CD4-positive, alpha-beta memory T cell (primary cell): ENCODE measurements at regions not wholly inside any gene's neighbourhood (a gene's known extent, or its start where the extent isn't known, plus 50 kb on each side); places are given as distances from the start of the nearest gene placed in this dataset.
"Not testable (repeated sequence)": the region's sequence is repeated elsewhere in the genome, so short reads cannot be mapped to it uniquely, and the experiment has no call there.

Experiments used
- CTCF ChIA-PET: fragments of 350-600 bp; sonication (Branson Sonifier 250); formaldehyde crosslinking; loops from one replicate; lab custom pipeline; 2021; ENCODE audit warnings: inconsistent platforms; ENCODE audit not compliant: partially characterized antibody; lab: Charles Lee
- POLR2A ChIA-PET: fragments of 350-600 bp; sonication (Branson Sonifier 250); formaldehyde crosslinking; loops from one replicate; lab custom pipeline; 2021; ENCODE audit not compliant: partially characterized antibody; lab: Charles Lee
- DNase-seq, 5 donors: peaks; one replicate each; pipeline versions ENCODE4 v3.0.0 to v3.0.0-alpha.2; 2020 to 2022; ENCODE audit warnings: mixed read lengths in 1 of 5
- H3K27ac ChIP-seq: one replicate; pipeline ENCODE4 v1.7.0; 2013; ENCODE audit warnings: low read depth, low read length
- H3K27me3 ChIP-seq: 2 replicates; pipeline ENCODE4 v1.7.0; 2013; ENCODE audit warnings: mild to moderate bottlenecking, low read length, moderate library complexity; ENCODE audit not compliant: insufficient read depth
- H3K36me3 ChIP-seq: 2 replicates; pipeline ENCODE4 v1.7.0; 2013; ENCODE audit warnings: mild to moderate bottlenecking, low read length, moderate library complexity; ENCODE audit not compliant: insufficient read depth
- H3K4me1 ChIP-seq: 2 replicates; pipeline ENCODE4 v1.7.0; 2013; ENCODE audit warnings: mild to moderate bottlenecking, low read length, moderate library complexity; ENCODE audit not compliant: insufficient read depth
- H3K4me3 ChIP-seq, 2 donors: one replicate each; pipeline ENCODE4 v1.7.0; 2013; ENCODE audit warnings: low read length in 2 of 2, mild to moderate bottlenecking in 1 of 2
- H3K9me3 ChIP-seq, 2 donors: one replicate each; pipeline ENCODE4 v1.7.0; 2013; ENCODE audit warnings: low read length in 2 of 2, control low read depth in 1 of 2; ENCODE audit not compliant: control insufficient read depth in 1 of 2
- H3K27ac Mint-ChIP-seq, 7 donors: one replicate each; pipeline ENCODE4 v1.8.0; 2020 to 2021; ENCODE audit warnings: mixed read lengths in 7 of 7, mild to moderate bottlenecking in 6 of 7, inconsistent platforms in 3 of 7, moderate library complexity in 3 of 7
- H3K27me3 Mint-ChIP-seq, 2 donors: one replicate each; pipeline ENCODE4 v1.8.0; 2020 to 2021; ENCODE audit warnings: mixed read lengths in 2 of 2
- H3K36me3 Mint-ChIP-seq, 2 donors: one replicate each; pipeline ENCODE4 v1.8.0; 2020 to 2021; ENCODE audit warnings: mixed read lengths in 2 of 2, inconsistent platforms in 1 of 2, mild to moderate bottlenecking in 1 of 2
- H3K4me1 Mint-ChIP-seq, 4 donors: one replicate each; pipeline ENCODE4 v1.8.0; 2020 to 2021; ENCODE audit warnings: mixed read lengths in 4 of 4, mild to moderate bottlenecking in 1 of 4
- H3K4me3 Mint-ChIP-seq, 8 donors: one replicate each; pipeline ENCODE4 v1.8.0; 2020 to 2021; ENCODE audit warnings: mixed read lengths in 8 of 8, mild to moderate bottlenecking in 7 of 8, moderate library complexity in 6 of 8, inconsistent platforms in 3 of 8
- H3K9me3 Mint-ChIP-seq, 8 donors: one replicate each; pipeline ENCODE4 v1.8.0; 2020 to 2021; ENCODE audit warnings: mixed read lengths in 8 of 8, mild to moderate bottlenecking in 5 of 8, inconsistent platforms in 3 of 8, moderate library complexity in 1 of 8
- intact Hi-C: fragments of 100-400 bp; cut with micrococcal nuclease; formaldehyde crosslinking; loops from one replicate; pipeline ENCODE4 v1.15.1; 2023

DNA sequence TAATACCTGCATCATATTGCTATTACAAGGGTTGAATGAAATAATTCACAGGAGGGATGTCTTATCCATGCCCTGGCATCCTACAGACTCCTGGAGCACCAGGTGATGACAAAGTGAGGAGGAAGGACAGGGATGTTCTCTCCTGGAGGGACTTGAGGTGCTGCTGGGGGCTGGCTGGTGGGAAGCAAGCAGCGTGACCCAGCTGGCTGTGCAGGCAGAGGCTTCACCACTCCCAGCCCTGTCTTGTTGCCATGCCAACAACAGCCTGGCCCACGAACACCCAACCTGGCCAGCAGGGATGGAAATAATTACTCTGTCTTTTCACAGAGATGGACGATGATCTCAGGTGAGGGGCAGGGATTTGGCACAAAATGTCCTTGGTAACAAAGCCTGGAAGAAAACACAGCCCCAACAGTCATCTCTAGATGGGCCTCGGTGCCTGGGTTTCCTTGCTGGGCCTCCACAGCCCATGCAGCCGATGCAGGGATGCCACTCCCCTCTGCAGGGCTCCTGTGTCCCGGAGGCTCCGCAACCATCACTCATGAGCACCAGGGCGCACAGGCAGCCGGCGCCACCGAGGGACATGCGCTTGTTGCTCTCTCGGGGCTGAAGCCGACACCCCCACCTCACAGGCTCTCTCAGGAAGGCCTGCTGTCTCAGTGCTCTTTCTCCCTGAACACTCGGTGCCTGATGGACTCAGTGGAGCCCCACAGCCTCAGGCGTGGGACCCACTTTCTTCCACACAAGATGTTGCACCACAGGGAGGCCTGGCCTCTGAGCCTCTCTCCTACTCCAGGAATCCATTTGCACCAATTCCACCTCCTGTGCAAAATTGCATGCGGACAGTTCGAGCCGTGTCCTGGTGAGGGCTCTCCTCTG lies 205.9 kb downstream of the LAT start:
- not testable (repeated sequence) for H3K36me3 ChIP-seq

DNA sequence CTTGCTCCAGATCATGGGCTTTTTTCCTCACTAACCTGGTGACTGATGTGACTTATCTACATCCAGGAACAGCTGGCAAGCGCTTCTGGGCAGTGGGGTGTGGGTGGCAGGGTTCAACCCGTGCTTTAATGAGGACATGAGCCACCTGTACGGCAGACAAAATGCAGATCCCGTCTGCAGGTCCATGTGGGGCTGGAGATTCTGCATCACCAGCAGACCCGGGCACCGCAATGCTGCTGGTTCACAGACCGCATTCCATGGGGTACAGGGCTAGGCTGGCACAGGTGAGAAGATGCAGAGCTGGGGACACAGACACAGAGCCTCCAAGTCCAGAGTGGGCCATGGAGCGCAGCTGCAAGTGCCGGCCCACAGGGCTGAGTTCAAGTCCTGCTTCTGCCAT lies 204.0 kb downstream of the LAT start:
- H3K4me1 ChIP-seq, POLR2A ChIA-PET, DNase-seq, H3K27ac ChIP-seq, H3K36me3 Mint-ChIP-seq, CTCF ChIA-PET, intact Hi-C loops, H3K27ac Mint-ChIP-seq, H3K9me3 ChIP-seq, H3K36me3 ChIP-seq, H3K27me3 ChIP-seq, H3K4me3 ChIP-seq, H3K27me3 Mint-ChIP-seq, H3K4me1 Mint-ChIP-seq, H3K9me3 Mint-ChIP-seq, H3K4me3 Mint-ChIP-seq: not testable (repeated sequence)

More for the DNA sequence above, 205.9 kb downstream of the LAT start:
- peak overlapping the region in 1 of 7 donors; percentile 25 for H3K27ac Mint-ChIP-seq
- H3K36me3 Mint-ChIP-seq: peaks cover 5 to 14% of the 10 kb centered on the region in 2 donors
- CTCF ChIA-PET, H3K27me3 ChIP-seq, H3K4me1 Mint-ChIP-seq, DNase-seq, POLR2A ChIA-PET, H3K4me3 Mint-ChIP-seq, H3K4me3 ChIP-seq, H3K27me3 Mint-ChIP-seq, H3K9me3 Mint-ChIP-seq, H3K27ac ChIP-seq, H3K9me3 ChIP-seq, H3K4me1 ChIP-seq, intact Hi-C loops: not testable (repeated sequence)

DNA sequence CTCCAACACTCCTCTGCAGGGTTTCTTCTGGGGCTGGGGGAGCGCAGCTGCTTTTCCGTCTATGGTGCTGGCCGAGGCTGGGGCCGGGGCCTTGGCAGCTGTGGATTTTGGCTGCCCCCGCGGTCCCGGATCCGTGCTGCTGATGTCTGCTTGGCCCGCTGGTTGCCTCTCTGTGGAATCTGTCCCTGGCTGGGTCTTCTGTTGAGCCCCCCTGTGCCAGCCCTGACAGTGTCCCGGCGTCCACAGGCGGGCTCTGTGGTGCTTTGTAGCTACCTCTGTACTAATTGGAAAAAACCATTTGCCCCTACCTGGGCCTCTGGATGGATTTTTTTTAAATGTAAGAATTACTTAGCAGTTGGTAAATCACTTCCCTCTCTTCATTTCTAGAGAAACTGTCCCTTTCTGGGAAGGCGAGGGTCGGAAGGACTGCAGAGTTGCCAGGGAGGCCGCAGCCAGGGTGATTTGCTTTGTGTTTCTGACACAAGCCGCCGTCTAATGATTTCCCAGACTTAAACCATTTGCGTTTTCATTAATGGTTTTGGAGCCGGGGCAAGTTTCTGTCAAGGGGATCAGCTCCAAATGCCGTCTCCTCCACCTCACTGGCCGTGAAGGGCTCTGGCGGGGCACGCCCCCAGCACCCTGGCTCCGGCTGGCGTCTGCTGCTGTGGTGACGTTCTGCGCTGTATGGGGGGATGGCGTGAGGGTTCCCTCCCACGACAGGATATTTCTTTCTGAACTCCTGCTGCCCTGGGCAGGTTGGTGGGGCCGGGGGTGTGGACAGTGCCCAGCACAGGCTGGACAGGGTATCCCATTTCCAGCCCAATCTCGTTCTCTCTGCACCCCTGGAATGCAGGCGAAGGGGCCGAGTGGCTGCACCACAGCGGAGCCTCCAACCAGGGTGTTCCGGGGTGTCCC lies 201.7 kb downstream of the LAT start:
- CTCF ChIA-PET, POLR2A ChIA-PET, H3K4me3 ChIP-seq, H3K36me3 Mint-ChIP-seq, H3K27ac Mint-ChIP-seq, H3K4me1 Mint-ChIP-seq, DNase-seq, H3K9me3 ChIP-seq, H3K4me1 ChIP-seq, H3K27me3 ChIP-seq, H3K4me3 Mint-ChIP-seq, H3K36me3 ChIP-seq, H3K27ac ChIP-seq, intact Hi-C loops, H3K27me3 Mint-ChIP-seq, H3K9me3 Mint-ChIP-seq: not testable (repeated sequence)

DNA sequence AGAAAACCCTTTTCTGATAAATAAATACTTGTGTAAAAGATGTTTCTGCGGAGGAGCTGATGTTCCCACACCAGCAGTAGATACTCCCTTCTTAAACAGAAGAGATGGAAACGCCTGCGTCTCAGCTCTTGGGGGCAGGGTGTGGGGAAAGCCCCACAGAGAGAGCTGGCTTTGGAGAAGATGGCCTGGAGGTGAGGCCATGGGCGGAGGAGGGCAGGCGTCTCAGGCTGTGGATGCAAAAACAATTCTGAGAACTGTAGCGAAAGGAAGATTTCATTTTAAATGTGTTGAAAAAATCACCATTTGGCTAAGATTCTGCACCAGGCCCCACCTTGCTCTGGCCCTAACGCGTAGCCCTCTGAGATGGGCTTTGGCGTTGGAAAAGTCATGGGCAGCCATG lies 201.0 kb downstream of the LAT start:
- H3K9me3 ChIP-seq, DNase-seq, H3K27me3 ChIP-seq, intact Hi-C loops, H3K27ac ChIP-seq, H3K27ac Mint-ChIP-seq, H3K27me3 Mint-ChIP-seq, POLR2A ChIA-PET, H3K9me3 Mint-ChIP-seq, H3K4me1 Mint-ChIP-seq, CTCF ChIA-PET, H3K36me3 ChIP-seq, H3K36me3 Mint-ChIP-seq, H3K4me3 ChIP-seq, H3K4me3 Mint-ChIP-seq, H3K4me1 ChIP-seq: not testable (repeated sequence)

DNA sequence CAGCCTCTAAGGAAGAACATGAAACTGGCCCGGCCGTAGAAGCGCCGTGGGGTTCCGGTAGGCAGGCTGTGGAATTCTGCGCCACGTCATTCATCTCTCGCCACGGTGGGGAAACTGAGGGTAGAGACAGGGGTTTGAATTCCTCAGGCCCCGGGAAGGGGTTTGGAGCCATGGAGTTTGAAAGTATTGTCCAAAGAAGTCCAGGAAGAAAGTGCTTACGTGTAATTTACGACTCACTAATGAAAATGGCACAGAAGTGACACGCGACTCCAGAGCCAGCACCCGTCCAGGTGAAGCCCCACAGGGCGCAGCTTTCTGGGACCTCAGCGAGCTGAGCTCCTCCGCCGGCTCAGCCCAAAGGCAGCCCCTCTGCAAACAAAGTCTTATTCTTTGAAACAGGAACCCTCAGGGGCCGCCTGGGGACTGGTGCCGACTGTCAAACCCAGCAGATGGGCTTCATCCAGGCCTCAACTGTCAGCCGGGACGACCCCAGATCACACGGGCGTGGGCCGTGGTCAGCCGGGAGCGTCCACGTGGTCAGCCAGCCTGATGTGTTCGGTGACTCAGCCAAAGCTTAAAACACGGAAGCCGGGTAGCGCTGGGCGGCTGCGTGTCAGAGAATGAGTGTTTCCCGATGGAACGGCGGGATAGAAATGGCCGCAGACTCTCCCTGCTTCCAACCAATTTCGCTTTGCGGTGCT lies 200.0 kb downstream of the LAT start:
- H3K9me3 Mint-ChIP-seq, H3K4me1 Mint-ChIP-seq, H3K36me3 ChIP-seq, DNase-seq, H3K4me3 Mint-ChIP-seq, H3K4me1 ChIP-seq, H3K9me3 ChIP-seq, H3K4me3 ChIP-seq, H3K27ac Mint-ChIP-seq, intact Hi-C loops, H3K27me3 Mint-ChIP-seq, H3K36me3 Mint-ChIP-seq, POLR2A ChIA-PET, H3K27me3 ChIP-seq, CTCF ChIA-PET, H3K27ac ChIP-seq: not testable (repeated sequence)

DNA sequence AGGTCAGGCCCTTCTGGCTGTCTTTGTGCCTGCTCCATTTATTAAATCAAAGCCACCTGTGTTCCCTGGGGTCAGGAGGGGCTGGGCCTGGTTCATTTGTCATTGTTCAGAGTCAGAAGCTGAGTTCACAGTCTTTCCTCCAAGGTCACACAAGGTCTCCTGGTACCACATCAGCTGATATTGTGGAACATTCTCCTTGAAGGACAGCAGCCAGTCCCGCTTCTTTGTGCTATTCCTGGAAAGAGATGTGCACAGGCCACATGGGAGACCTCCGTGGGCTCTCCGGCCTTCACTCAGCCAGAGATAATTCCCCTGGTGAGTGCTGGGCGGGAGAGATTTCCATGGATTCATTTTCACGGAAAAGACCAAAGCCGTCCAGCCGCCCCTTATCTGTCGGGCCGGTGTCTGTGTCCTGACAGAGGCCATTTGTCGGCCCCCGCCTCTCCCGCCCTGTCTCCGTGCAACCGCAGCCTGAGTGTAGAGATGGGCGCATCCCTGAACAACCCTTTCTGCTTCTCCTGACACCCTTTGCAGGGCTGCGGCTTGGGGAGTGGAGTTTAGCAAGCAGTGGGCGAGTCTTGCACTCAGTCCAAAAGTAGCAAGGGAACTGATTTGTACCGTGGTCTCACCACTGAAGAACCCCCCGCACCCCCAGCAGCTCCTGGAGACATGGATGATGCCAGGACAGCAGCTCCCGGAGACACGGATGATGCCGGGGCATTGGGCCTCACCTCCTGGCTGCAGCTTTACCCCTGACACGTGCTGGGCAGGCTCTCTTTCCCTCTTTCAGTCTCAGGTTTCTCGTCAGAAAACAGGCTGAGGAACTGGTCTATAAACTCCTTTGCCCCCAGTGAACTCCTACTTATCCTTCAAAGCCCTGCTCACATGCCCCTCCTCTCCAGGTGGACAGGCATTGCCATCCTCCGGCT lies 198.4 kb downstream of the LAT start:
- intact Hi-C loops, H3K27me3 ChIP-seq, H3K4me1 Mint-ChIP-seq, H3K27ac ChIP-seq, H3K27me3 Mint-ChIP-seq, H3K4me3 ChIP-seq, H3K4me3 Mint-ChIP-seq, H3K27ac Mint-ChIP-seq, H3K4me1 ChIP-seq, H3K9me3 ChIP-seq, CTCF ChIA-PET, POLR2A ChIA-PET, DNase-seq, H3K36me3 Mint-ChIP-seq, H3K9me3 Mint-ChIP-seq, H3K36me3 ChIP-seq: not testable (repeated sequence)
